Prostate gland (tissue), 2 donors: ENCODE measurements at regions not wholly inside any gene's neighbourhood (a gene's known extent, or its start where the extent isn't known, plus 50 kb on each side); places are given as distances from the start of the nearest gene placed in this dataset.

Experiments
- CTCF ChIP-seq, 4 experiments: fragments of 200-600 bp in 2 of 4; fragments of 450-650 bp in 2 of 4; sonication (generic) in 2 of 4; IDR thresholded peaks; 1 replicate in 3 of 4; 2 replicates in 1 of 4; pipeline ENCODE4 v1.5.1; 2016 to 2019; ENCODE audit warnings: antibody characterized with exemption in 4 of 4, mild to moderate bottlenecking in 2 of 4, moderate library complexity in 2 of 4
- POLR2A ChIP-seq: fragments of 450-650 bp; IDR thresholded peaks from one replicate; pipeline ENCODE4 v1.6.1; 2016; ENCODE audit warnings: antibody characterized with exemption, mild to moderate bottlenecking

GRCh38 chr6:28606424-28607391, 81.0 kb downstream of the GPX5 start:
- TF ChIP-seq CTCF (IDR thresholded peaks at IDR 0.05) = no peak
- no peak for TF ChIP-seq POLR2A
